ENCODE measurements at regions not wholly inside any gene's neighbourhood (a gene's known extent, or its start where the extent isn't known, plus 50 kb on each side); places are given as distances from the start of the nearest gene placed in this dataset.

DNA sequence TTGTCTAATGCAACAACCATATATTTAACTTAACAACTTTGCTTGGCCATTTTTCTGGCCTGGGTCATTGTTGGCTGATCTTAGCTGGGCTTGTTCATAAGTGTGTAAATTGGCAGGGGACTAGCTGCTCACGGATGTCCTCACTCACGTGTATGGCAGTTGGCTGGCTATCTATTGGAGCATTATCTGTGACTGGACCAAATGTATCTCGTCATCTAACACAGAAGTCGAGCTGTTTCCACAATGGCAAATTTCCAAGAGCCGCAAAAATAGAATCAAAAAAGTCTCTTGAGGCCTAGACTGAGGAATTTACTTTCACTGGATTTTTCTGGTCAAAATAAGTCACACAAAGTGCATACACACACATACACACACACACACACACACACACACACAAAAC lies 893.3 kb downstream of the FAM181B start:
- Histone ChIP-seq H3K79me1 (ENCODE audit: low read depth, low read length) (no peaks in the 10 kb centered on the region), H3K9ac (ENCODE audit: low read depth, low read length, poor library complexity) (no peak overlapping the region), H3K27ac (replicated peaks; ENCODE audit: low read length) (no peak overlapping the region), H4K91ac (ENCODE audit: low read depth, low read length, poor library complexity) (no peak overlapping the region), H2AK5ac (ENCODE audit: low read depth, low read length) (no peak overlapping the region), H3K4ac (ENCODE audit: low read length) (no peak overlapping the region), H2BK120ac (ENCODE audit: low read depth, low read length) (no peak overlapping the region), H3K27me3 (ENCODE audit: control insufficient read depth in 3 of 3, insufficient read depth in 3 of 3, low read depth in 1 of 3, low read length in 3 of 3) (no peaks in the 10 kb centered on the region), H3K4me3 (ENCODE audit: low read length in 2 of 2) (no peak overlapping the region), H2AFZ (ENCODE audit: low read length) (no peak overlapping the region), H2BK5ac (ENCODE audit: low read length) (no peak overlapping the region), H3K36me3 (replicated peaks in 1 of 2; ENCODE audit: control insufficient read depth in 2 of 2, insufficient read depth in 2 of 2, low read length in 2 of 2) (no peaks in the 10 kb centered on the region), H3K4me2 (ENCODE audit: insufficient read depth, low read length, poor library complexity, severe bottlenecking) (no peak overlapping the region), H3K23ac (ENCODE audit: low read depth, low read length, poor library complexity) (no peak overlapping the region), H2BK15ac (ENCODE audit: low read length) (no peak overlapping the region), H3K18ac (ENCODE audit: low read length) (no peak overlapping the region), H3K9me3 (replicated peaks in 1 of 2; ENCODE audit: control insufficient read depth in 2 of 2, insufficient read depth in 1 of 2, low read depth in 1 of 2, low read length in 2 of 2) (no peaks in the 10 kb centered on the region), H4K8ac (ENCODE audit: low read depth, low read length) (no peak overlapping the region), H3K14ac (ENCODE audit: low read length) (no peak overlapping the region), H3K4me1 (ENCODE audit: control insufficient read depth in 2 of 2, insufficient read depth in 1 of 2, low read depth in 1 of 2, low read length in 2 of 2) (no peaks in the 10 kb centered on the region), H2BK12ac (ENCODE audit: low read length) (no peak overlapping the region)
- no CpG with 5 or more reads among the region's 5 CpGs for WGBS, 2 donors (ENCODE audit: extremely low coverage in 2 of 2, insufficient read length in 2 of 2, insufficient replicate concordance in 1 of 2)
- DNase-seq (ENCODE audit: low spot score) = no peak

DNA sequence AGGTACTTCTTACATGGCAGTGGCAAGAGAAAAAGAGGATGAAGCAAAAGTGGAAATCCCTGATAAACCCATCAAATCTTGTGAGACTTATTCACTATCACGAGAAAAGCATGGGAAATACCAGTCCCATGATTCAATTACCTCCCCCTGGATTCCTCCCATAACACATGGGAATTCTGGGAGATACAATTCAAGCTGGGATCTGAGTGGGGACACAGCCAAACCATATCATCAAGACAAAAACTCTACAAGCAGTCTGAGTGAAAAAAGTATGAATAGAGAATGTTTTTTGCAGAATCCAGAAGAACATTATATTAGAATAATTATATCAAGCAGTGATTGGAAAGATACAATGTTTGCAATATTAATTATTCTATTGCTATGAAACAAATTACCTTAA lies 893.7 kb downstream of the FAM181B start:
- Histone ChIP-seq H2AK5ac (ENCODE audit: low read depth, low read length) (no peak overlapping the region), H3K27me3 (ENCODE audit: control insufficient read depth in 3 of 3, insufficient read depth in 3 of 3, low read depth in 1 of 3, low read length in 3 of 3) (no peaks in the 10 kb centered on the region), H2BK15ac (ENCODE audit: low read length) (no peak overlapping the region), H3K23ac (ENCODE audit: low read depth, low read length, poor library complexity) (no peak overlapping the region), H3K4me1 (ENCODE audit: control insufficient read depth in 2 of 2, insufficient read depth in 1 of 2, low read depth in 1 of 2, low read length in 2 of 2) (no peaks in the 10 kb centered on the region), H3K4me3 (ENCODE audit: low read length in 2 of 2) (no peak overlapping the region), H3K18ac (ENCODE audit: low read length) (no peak overlapping the region), H2AFZ (ENCODE audit: low read length) (no peak overlapping the region), H4K8ac (ENCODE audit: low read depth, low read length) (no peak overlapping the region), H3K79me1 (ENCODE audit: low read depth, low read length) (no peaks in the 10 kb centered on the region), H2BK120ac (ENCODE audit: low read depth, low read length) (no peak overlapping the region), H4K91ac (ENCODE audit: low read depth, low read length, poor library complexity) (no peak overlapping the region), H3K9ac (ENCODE audit: low read depth, low read length, poor library complexity) (no peak overlapping the region), H3K14ac (ENCODE audit: low read length) (no peak overlapping the region), H2BK12ac (ENCODE audit: low read length) (no peak overlapping the region), H3K27ac (replicated peaks; ENCODE audit: low read length) (no peak overlapping the region), H3K9me3 (replicated peaks in 1 of 2; ENCODE audit: control insufficient read depth in 2 of 2, insufficient read depth in 1 of 2, low read depth in 1 of 2, low read length in 2 of 2) (no peaks in the 10 kb centered on the region), H2BK5ac (ENCODE audit: low read length) (no peak overlapping the region), H3K36me3 (replicated peaks in 1 of 2; ENCODE audit: control insufficient read depth in 2 of 2, insufficient read depth in 2 of 2, low read length in 2 of 2) (no peaks in the 10 kb centered on the region), H3K4ac (ENCODE audit: low read length) (no peak overlapping the region), H3K4me2 (ENCODE audit: insufficient read depth, low read length, poor library complexity, severe bottlenecking) (no peak overlapping the region)
- WGBS, 2 donors (ENCODE audit: extremely low coverage in 2 of 2, insufficient read length in 2 of 2, insufficient replicate concordance in 1 of 2) = no CpG with 5 or more reads among the region's 1 CpG
- no peak for DNase-seq (ENCODE audit: low spot score)

DNA sequence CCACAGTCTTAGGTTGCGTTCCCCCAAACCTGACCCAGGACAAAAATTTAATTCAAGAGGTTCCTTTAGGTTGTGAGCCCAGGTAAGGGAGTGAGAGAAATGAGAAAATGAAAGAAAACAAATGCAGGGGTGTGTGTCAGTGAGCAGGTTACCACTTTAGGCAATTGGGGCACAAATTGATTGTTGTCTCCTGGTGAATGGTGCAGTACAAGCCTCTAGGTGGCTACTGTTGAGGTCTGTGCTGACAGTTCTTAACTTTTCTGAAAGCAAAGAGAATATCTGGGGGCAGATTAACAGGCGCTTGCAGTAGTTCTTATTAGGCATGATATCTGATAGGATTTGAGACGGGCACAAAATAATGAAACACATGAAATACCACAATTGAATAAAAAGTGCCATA lies 894.6 kb downstream of the FAM181B start:
- Histone ChIP-seq H2AFZ (ENCODE audit: low read length) (no peak overlapping the region), H3K4me2 (ENCODE audit: insufficient read depth, low read length, poor library complexity, severe bottlenecking) (no peak overlapping the region), H3K9ac (ENCODE audit: low read depth, low read length, poor library complexity) (no peak overlapping the region), H3K18ac (ENCODE audit: low read length) (no peak overlapping the region), H3K27me3 (ENCODE audit: control insufficient read depth in 3 of 3, insufficient read depth in 3 of 3, low read depth in 1 of 3, low read length in 3 of 3) (no peaks in the 10 kb centered on the region), H3K9me3 (replicated peaks in 1 of 2; ENCODE audit: control insufficient read depth in 2 of 2, insufficient read depth in 1 of 2, low read depth in 1 of 2, low read length in 2 of 2) (no peaks in the 10 kb centered on the region), H4K91ac (ENCODE audit: low read depth, low read length, poor library complexity) (no peak overlapping the region), H2BK120ac (ENCODE audit: low read depth, low read length) (no peak overlapping the region), H3K36me3 (replicated peaks in 1 of 2; ENCODE audit: control insufficient read depth in 2 of 2, insufficient read depth in 2 of 2, low read length in 2 of 2) (no peaks in the 10 kb centered on the region), H3K4ac (ENCODE audit: low read length) (no peak overlapping the region), H4K8ac (ENCODE audit: low read depth, low read length) (no peak overlapping the region), H2BK5ac (ENCODE audit: low read length) (no peak overlapping the region), H2BK12ac (ENCODE audit: low read length) (no peak overlapping the region), H3K27ac (replicated peaks; ENCODE audit: low read length) (no peak overlapping the region), H2BK15ac (ENCODE audit: low read length) (no peak overlapping the region), H3K79me1 (ENCODE audit: low read depth, low read length) (no peaks in the 10 kb centered on the region), H3K14ac (ENCODE audit: low read length) (no peak overlapping the region), H2AK5ac (ENCODE audit: low read depth, low read length) (no peak overlapping the region), H3K4me1 (ENCODE audit: control insufficient read depth in 2 of 2, insufficient read depth in 1 of 2, low read depth in 1 of 2, low read length in 2 of 2) (no peaks in the 10 kb centered on the region), H3K4me3 (ENCODE audit: low read length in 2 of 2) (no peak overlapping the region), H3K23ac (ENCODE audit: low read depth, low read length, poor library complexity) (no peak overlapping the region)
- no CpG with 5 or more reads among the region's 3 CpGs for WGBS, 2 donors (ENCODE audit: extremely low coverage in 2 of 2, insufficient read length in 2 of 2, insufficient replicate concordance in 1 of 2)
- DNase-seq (ENCODE audit: low spot score) = no peak

DNA sequence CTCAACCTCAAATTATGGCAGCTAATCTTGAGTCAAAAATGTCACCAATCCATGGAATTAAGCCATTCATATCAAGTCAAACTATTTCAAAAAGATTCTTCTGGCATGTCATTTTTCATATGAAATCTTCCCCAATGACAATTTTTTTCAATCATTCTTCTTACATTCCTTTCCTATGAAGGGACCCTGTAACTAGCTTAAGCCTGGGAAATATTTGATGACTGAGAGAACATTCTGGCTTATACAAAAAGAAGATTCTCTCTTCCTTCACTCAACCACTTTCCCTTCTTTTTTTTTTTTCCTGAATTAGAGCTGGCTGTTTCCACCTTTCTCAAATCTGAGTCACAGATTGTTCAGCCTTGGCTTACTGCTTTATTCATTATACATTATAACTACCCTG lies 903.7 kb downstream of the FAM181B start:
- Histone ChIP-seq H3K9ac (ENCODE audit: low read depth, low read length, poor library complexity) (no peak overlapping the region), H3K14ac (ENCODE audit: low read length) (no peak overlapping the region), H3K4me1 (ENCODE audit: control insufficient read depth in 2 of 2, insufficient read depth in 1 of 2, low read depth in 1 of 2, low read length in 2 of 2) (no peaks in the 10 kb centered on the region), H2BK120ac (ENCODE audit: low read depth, low read length) (no peak overlapping the region), H2BK15ac (ENCODE audit: low read length) (no peak overlapping the region), H3K27ac (replicated peaks; ENCODE audit: low read length) (no peak overlapping the region), H4K91ac (ENCODE audit: low read depth, low read length, poor library complexity) (no peak overlapping the region), H2BK5ac (ENCODE audit: low read length) (no peak overlapping the region), H3K27me3 (ENCODE audit: control insufficient read depth in 3 of 3, insufficient read depth in 3 of 3, low read depth in 1 of 3, low read length in 3 of 3) (no peaks in the 10 kb centered on the region), H3K4me3 (ENCODE audit: low read length in 2 of 2) (no peak overlapping the region), H2AFZ (ENCODE audit: low read length) (no peak overlapping the region), H3K23ac (ENCODE audit: low read depth, low read length, poor library complexity) (no peak overlapping the region), H3K18ac (ENCODE audit: low read length) (no peak overlapping the region), H4K8ac (ENCODE audit: low read depth, low read length) (no peak overlapping the region), H3K9me3 (replicated peaks in 1 of 2; ENCODE audit: control insufficient read depth in 2 of 2, insufficient read depth in 1 of 2, low read depth in 1 of 2, low read length in 2 of 2) (no peaks in the 10 kb centered on the region), H2AK5ac (ENCODE audit: low read depth, low read length) (no peak overlapping the region), H3K4ac (ENCODE audit: low read length) (no peak overlapping the region), H3K4me2 (ENCODE audit: insufficient read depth, low read length, poor library complexity, severe bottlenecking) (no peak overlapping the region), H3K79me1 (ENCODE audit: low read depth, low read length) (no peaks in the 10 kb centered on the region), H2BK12ac (ENCODE audit: low read length) (no peak overlapping the region), H3K36me3 (replicated peaks in 1 of 2; ENCODE audit: control insufficient read depth in 2 of 2, insufficient read depth in 2 of 2, low read length in 2 of 2) (no peaks in the 10 kb centered on the region)
- no peak for DNase-seq (ENCODE audit: low spot score)
